LNCAP (cell line): ENCODE measurements at regions not wholly inside any gene's neighbourhood (a gene's known extent, or its start where the extent isn't known, plus 50 kb on each side); places are given as distances from the start of the nearest gene placed in this dataset.

Source experiments
- TF ChIP-seq, protein P1 (sequence below): fragments of 450-650 bp; IDR thresholded peaks from 2 replicates; pipeline ENCODE4 v1.5.1; 2017; ENCODE audit warnings: mild to moderate bottlenecking

DNA sequence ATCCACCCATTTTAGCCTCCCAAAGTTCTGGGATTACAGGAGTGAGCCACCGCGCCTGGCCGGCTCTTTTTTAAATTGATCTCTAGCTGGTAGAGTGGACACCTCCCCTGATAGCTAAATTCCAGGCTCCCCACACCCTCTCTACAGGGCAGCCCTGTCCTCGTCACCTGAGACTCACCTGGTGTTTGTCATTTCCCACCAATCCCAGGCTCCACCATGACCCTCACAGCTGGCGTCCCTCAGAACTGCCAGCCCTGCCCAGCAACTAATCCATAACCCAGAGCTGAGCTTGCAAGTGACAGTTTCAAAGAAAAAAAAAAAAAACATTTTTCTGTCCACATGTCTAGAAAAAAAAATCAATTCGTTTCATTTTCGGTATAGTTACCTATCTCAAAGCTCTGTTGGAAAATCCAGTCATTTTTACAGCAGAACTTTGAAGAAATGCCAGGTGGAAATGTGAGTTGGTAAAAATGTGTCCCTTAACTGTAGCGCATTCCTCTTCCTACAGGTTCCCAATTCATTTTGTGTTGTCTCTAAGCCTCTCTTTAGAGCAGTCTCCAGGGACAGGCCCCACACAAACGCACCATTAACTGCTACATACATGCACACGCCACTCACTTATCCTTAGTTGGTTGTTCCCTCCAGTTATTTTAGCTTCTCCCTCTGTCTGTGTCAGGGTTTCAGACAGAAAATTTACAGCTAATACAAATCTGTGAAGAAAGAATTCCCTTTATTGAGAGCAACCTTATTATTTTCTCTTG, 294.7 kb downstream of the FBXO15 start:
- TF ChIP-seq, protein P1, sequence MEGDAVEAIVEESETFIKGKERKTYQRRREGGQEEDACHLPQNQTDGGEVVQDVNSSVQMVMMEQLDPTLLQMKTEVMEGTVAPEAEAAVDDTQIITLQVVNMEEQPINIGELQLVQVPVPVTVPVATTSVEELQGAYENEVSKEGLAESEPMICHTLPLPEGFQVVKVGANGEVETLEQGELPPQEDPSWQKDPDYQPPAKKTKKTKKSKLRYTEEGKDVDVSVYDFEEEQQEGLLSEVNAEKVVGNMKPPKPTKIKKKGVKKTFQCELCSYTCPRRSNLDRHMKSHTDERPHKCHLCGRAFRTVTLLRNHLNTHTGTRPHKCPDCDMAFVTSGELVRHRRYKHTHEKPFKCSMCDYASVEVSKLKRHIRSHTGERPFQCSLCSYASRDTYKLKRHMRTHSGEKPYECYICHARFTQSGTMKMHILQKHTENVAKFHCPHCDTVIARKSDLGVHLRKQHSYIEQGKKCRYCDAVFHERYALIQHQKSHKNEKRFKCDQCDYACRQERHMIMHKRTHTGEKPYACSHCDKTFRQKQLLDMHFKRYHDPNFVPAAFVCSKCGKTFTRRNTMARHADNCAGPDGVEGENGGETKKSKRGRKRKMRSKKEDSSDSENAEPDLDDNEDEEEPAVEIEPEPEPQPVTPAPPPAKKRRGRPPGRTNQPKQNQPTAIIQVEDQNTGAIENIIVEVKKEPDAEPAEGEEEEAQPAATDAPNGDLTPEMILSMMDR: no peak

DNA sequence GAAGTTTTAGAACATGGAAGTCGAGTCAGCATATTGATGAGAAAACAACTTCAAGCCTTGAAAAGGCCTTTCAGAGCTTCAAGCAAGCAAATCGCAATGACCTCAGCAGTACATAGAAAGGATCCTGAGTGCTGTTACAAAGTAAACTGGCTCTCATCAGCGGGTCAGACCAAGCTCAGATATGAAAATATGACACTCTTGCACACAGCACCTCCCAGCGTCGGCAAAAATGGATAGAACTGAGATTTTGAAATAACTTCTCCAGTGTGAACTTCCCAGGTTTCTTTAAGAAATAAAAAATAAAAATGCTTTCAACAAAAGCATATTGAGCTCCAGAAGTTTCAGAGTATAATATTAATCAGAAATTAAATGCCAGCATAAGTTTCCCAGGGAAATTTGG, 296.9 kb downstream of the FBXO15 start:
- TF ChIP-seq, protein P1: no peak

DNA sequence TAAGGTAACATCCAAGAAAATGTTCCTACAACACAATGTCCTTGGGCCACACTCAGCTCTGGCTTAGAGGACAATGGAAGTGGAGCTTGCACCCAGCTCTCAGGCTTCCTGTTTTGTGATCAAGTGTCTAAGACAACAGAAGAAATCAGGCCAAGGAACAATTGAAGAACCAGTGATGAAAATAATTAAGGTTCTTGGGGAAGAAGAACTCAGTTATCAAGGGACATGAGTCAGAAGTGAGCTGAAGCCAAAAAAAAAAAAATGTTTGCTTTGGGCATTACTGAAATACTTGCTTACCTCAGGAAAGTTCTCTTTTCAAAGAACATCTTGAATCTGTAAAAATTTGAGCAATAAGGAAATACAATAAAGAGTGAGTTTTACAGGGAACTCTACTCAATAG, 299.0 kb downstream of the FBXO15 start:
- TF ChIP-seq, protein P1: no peak

DNA sequence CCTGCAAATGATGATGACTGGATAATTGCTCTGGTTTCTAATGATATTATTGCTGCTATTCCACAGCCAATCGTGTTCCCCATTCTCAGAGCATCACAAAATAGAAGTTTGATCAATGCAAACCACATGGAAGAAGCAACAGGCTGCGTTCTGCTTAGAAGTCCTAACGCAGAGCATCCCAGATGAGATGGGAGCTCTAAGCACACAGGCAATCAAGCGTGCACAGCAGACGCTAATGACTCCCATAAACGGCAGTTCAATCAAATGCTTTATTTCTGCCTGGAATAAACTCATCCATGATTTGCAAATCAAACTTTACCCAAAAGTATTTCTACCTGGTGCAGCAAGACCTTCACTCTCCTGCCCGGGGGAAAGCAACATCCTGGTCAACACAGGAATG, 304.2 kb downstream of the FBXO15 start:
- TF ChIP-seq, protein P1: no peak

DNA sequence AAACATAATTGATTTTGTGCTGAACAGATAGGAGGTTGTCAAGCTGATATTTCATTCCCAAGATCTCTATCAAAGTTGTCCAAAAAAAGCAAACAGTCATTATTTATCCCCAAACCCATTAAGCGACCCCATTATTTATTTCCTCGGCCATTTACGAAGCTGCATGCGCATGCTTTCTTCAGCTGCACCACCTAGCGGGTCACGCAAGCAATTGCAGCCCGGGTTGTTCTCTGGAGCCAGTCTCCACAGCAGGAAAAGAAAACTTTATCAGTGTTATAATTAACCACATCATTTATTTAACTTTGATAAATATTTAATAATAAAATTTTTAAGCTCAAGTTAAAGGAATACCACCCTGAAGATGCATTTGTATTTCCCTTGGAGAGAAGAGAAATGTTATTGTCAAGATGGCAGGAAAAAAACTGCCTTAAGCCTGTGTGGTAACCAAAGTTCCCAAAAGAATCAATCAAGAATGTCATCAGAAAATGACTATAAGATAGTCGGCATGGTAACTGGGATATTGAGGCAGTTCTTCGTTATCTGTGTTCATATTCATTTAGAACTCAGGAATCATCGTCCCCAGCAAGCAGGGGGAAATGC, 304.7 kb downstream of the FBXO15 start:
- TF ChIP-seq, protein P1: peak; percentile 96

DNA sequence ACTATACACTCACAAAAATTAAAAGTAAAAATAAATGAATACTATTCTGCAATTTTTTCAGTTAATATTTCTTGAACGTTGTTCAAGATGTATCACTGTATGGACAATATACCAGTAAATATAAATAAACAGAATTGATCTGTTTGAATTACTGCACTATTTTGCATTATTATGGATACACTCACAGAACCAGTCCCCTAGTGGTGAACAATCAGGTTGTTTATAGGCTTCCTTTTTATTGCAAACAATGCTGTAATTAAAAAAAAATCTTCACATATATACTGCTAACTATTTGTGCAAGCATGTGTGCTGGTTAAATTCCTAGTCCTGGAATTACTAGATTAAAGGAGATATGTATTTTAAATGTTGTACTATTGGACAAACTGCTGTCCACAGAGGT, 306.0 kb downstream of the FBXO15 start:
- TF ChIP-seq, protein P1: peak; percentile 47; the same call in 1 of the 2 replicates

DNA sequence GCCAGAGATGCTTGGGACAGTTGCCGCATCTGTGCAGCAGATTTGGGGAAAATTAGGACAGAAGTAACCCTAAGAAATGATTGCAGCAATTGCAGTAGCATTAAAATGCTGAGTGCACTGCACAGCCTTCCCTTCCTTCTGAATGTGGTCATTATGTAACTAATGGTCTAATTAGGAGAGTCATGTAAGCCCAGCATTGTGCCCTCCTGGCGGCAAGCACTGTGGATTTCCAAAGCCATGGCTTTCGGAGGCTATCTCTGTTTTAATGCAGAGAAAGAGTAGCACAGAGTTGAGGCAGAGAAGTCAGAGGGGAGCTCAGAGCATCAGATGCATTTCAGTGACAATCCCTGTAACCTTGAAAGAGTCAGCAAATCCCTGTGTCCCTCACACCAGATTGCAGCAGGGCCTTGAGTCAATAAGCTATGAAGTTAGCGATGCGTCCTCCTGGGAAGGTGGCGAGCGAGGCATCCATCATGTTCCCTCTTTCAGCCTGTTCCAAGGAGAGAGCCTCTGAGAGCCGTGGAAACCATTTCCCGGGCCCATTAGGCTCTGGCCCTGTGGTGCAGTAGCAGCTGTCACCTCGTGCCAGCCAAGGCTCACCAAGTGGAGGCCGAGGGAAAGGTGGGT, 307.2 kb downstream of the FBXO15 start:
- TF ChIP-seq, protein P1: no peak
